ENCODE measurements at regions not wholly inside any gene's neighbourhood (a gene's known extent, or its start where the extent isn't known, plus 50 kb on each side); places are given as distances from the start of the nearest gene placed in this dataset.
"Not testable (repeated sequence)": the region's sequence is repeated elsewhere in the genome, so short reads cannot be mapped to it uniquely, and the experiment has no call there.

GRCh38 chr7:153410997-153411642, 641.1 kb upstream of the DPP6 start:
- DNase-seq, result not testable (repeated sequence)

GRCh38 chr7:153412114-153412823, 639.9 kb upstream of the DPP6 start:
- DNase-seq, result not testable (repeated sequence)

GRCh38 chr7:153412824-153413198, 639.4 kb upstream of the DPP6 start:
- not testable (repeated sequence) for DNase-seq

GRCh38 chr7:153413199-153413539, 639.0 kb upstream of the DPP6 start:
- no peak for DNase-seq

GRCh38 chr7:153413540-153414287, 638.5 kb upstream of the DPP6 start:
- DNase-seq, result no peak

GRCh38 chr7:153414288-153414629, 637.9 kb upstream of the DPP6 start:
- DNase-seq, result no peak

GRCh38 chr7:153415632-153416031, 636.6 kb upstream of the DPP6 start:
- DNase-seq, result no peak

GRCh38 chr7:153422291-153423209, 629.6 kb upstream of the DPP6 start:
- DNase-seq, result no peak

GRCh38 chr7:153423210-153423590, 629.0 kb upstream of the DPP6 start:
- DNase-seq, result no peak

GRCh38 chr7:153430931-153431330, 621.3 kb upstream of the DPP6 start:
- no peak for DNase-seq

GRCh38 chr7:153432063-153432462, 620.1 kb upstream of the DPP6 start:
- no peak for DNase-seq

GRCh38 chr7:153433223-153433622, 619.0 kb upstream of the DPP6 start:
- DNase-seq, result no peak

GRCh38 chr7:153440715-153441114, 611.5 kb upstream of the DPP6 start:
- DNase-seq, result no peak

GRCh38 chr7:153443032-153443701, 609.0 kb upstream of the DPP6 start:
- DNase-seq, result no peak

- no peak for DNase-seq
Measured at GRCh38 chr7:153444641-153445040, 607.6 kb upstream of the DPP6 start.

- no peak for DNase-seq
Measured at GRCh38 chr7:153445641-153446040, 606.6 kb upstream of the DPP6 start.

GRCh38 chr7:153446490-153446889, 605.7 kb upstream of the DPP6 start:
- DNase-seq, result no peak

GRCh38 chr7:153447011-153447410, 605.2 kb upstream of the DPP6 start:
- no peak for DNase-seq

- DNase-seq, result no peak
Measured at GRCh38 chr7:153452661-153453060, 599.5 kb upstream of the DPP6 start.

GRCh38 chr7:153454306-153454705, 597.9 kb upstream of the DPP6 start:
- DNase-seq, result no peak

GRCh38 chr7:153457746-153458145, 594.5 kb upstream of the DPP6 start:
- DNase-seq, result peak in 2 of 3 experiments; percentile 6 to 53

- no peak for DNase-seq
Measured at GRCh38 chr7:153470004-153470671, 582.1 kb upstream of the DPP6 start.

All from NCI-H1417 (cell line).